ENCODE measurements at regions not wholly inside any gene's neighbourhood (a gene's known extent, or its start where the extent isn't known, plus 50 kb on each side); places are given as distances from the start of the nearest gene placed in this dataset.

- Histone ChIP-seq H2AFZ (ENCODE audit: insufficient read depth, low read depth, low read length, poor library complexity, severe bottlenecking) (no peak overlapping the region), H3K4me1 (ENCODE audit: control insufficient read depth in 1 of 2, insufficient read depth in 2 of 2, low read length in 2 of 2) (no peaks in the 10 kb centered on the region), H3K27me3 (ENCODE audit: control insufficient read depth in 2 of 2, insufficient read depth in 2 of 2, low read length in 2 of 2) (peaks cover 0 to 6% of the 10 kb centered on the region in 2 donors), H3K4me2 (replicated peaks; ENCODE audit: extremely low read depth, low read length, poor library complexity, severe bottlenecking) (no peak overlapping the region), H3K36me3 (replicated peaks in 1 of 2; ENCODE audit: control insufficient read depth in 1 of 2, insufficient read depth in 2 of 2, low read length in 2 of 2) (no peaks in the 10 kb centered on the region), H3K9me3 (replicated peaks in 1 of 2; ENCODE audit: control insufficient read depth in 1 of 2, insufficient read depth in 1 of 2, low read length in 2 of 2) (no peaks in the 10 kb centered on the region), H3K79me2 (ENCODE audit: insufficient read depth, low read length) (no peaks in the 10 kb centered on the region), H3K4me3 (replicated peaks in 1 of 3; ENCODE audit: low read depth in 2 of 3, low read length in 3 of 3) (no peak overlapping the region), H4K20me1 (ENCODE audit: insufficient read depth, low read length) (no peaks in the 10 kb centered on the region), H3K9ac (ENCODE audit: insufficient read depth, low read length, poor library complexity, severe bottlenecking) (no peak overlapping the region), H3K27ac (ENCODE audit: low read depth in 1 of 2, low read length in 2 of 2) (no peak overlapping the region)
- Mint-ChIP-seq H3K4me3 (no peak overlapping the region), H3K27me3 (ENCODE audit: low read depth in 3 of 3) (peaks cover 13 to 20% (median 19%) of the 10 kb centered on the region in 3 donors), H3K9me3 (peaks cover 0 to 6% (median 0%) of the 10 kb centered on the region in 7 donors), H3K4me1 (no peaks in the 10 kb centered on the region), H3K36me3 (peaks cover 0 to 2% of the 10 kb centered on the region in 2 donors), H3K27ac (no peak overlapping the region)
- no peak for TF ChIP-seq CTCF (IDR thresholded peaks at IDR 0.05)
- no peak for DNase-seq
- intact Hi-C loops (cut with micrococcal nuclease), result no loop called here
These were observed 73.9 kb downstream of the NENF start for GRCh38 chr1:212506666-212507065.

- Histone ChIP-seq H4K20me1 (ENCODE audit: insufficient read depth, low read length) (no peaks in the 10 kb centered on the region), H3K9me3 (replicated peaks in 1 of 2; ENCODE audit: control insufficient read depth in 1 of 2, insufficient read depth in 1 of 2, low read length in 2 of 2) (no peaks in the 10 kb centered on the region), H3K4me3 (replicated peaks in 1 of 3; ENCODE audit: low read depth in 2 of 3, low read length in 3 of 3) (no peak overlapping the region), H3K4me2 (replicated peaks; ENCODE audit: extremely low read depth, low read length, poor library complexity, severe bottlenecking) (no peak overlapping the region), H3K27me3 (ENCODE audit: control insufficient read depth in 2 of 2, insufficient read depth in 2 of 2, low read length in 2 of 2) (peaks cover 6 to 13% of the 10 kb centered on the region in 2 donors), H3K4me1 (ENCODE audit: control insufficient read depth in 1 of 2, insufficient read depth in 2 of 2, low read length in 2 of 2) (no peaks in the 10 kb centered on the region), H3K27ac (ENCODE audit: low read depth in 1 of 2, low read length in 2 of 2) (no peak overlapping the region), H3K36me3 (replicated peaks in 1 of 2; ENCODE audit: control insufficient read depth in 1 of 2, insufficient read depth in 2 of 2, low read length in 2 of 2) (no peaks in the 10 kb centered on the region), H3K79me2 (ENCODE audit: insufficient read depth, low read length) (no peaks in the 10 kb centered on the region), H2AFZ (ENCODE audit: insufficient read depth, low read depth, low read length, poor library complexity, severe bottlenecking) (no peak overlapping the region), H3K9ac (ENCODE audit: insufficient read depth, low read length, poor library complexity, severe bottlenecking) (no peak overlapping the region)
- peaks cover 0 to 2% (median 0%) of the 10 kb centered on the region in 7 donors for H3K9me3 Mint-ChIP-seq
- WGBS (ENCODE audit: insufficient coverage), result 100% methylated on average over 2 of the region's 7 CpGs
- DNase-seq, result no peak
- intact Hi-C loops (cut with micrococcal nuclease), result no loop called here
- H3K27me3 Mint-ChIP-seq (ENCODE audit: low read depth in 3 of 3), result peaks cover 17 to 26% (median 26%) of the 10 kb centered on the region in 3 donors
- no peak overlapping the region for H3K4me3 Mint-ChIP-seq
- no peak overlapping the region for H3K27ac Mint-ChIP-seq
- TF ChIP-seq CTCF (IDR thresholded peaks at IDR 0.05), result no peak
- H3K36me3 Mint-ChIP-seq, result peaks cover 0 to 2% of the 10 kb centered on the region in 2 donors
- no peaks in the 10 kb centered on the region for H3K4me1 Mint-ChIP-seq
These were observed 74.6 kb downstream of the NENF start for GRCh38 chr1:212507369-212507768.

All from CD14-positive monocyte (primary cell).